H1 (cell line): ENCODE measurements at regions not wholly inside any gene's neighbourhood (a gene's known extent, or its start where the extent isn't known, plus 50 kb on each side); places are given as distances from the start of the nearest gene placed in this dataset.

Source experiments
- CBX8 ChIP-seq: fragments of 300-800, 300-1000 bp; sonication (generic); IDR thresholded peaks from 2 replicates; pipeline ENCODE4 v1.7.1; 2016; ENCODE audit warnings: low read depth, low read length, borderline replicate concordance
- POLR2A ChIP-seq, 2 experiments: IDR thresholded peaks; 1 replicate in 1 of 2; 2 replicates in 1 of 2; pipeline ENCODE4 v1.6.1; 2011; ENCODE audit warnings: low read depth in 2 of 2, low read length in 2 of 2, mild to moderate bottlenecking in 2 of 2; ENCODE audit errors: control extremely low read depth in 1 of 2

DNA sequence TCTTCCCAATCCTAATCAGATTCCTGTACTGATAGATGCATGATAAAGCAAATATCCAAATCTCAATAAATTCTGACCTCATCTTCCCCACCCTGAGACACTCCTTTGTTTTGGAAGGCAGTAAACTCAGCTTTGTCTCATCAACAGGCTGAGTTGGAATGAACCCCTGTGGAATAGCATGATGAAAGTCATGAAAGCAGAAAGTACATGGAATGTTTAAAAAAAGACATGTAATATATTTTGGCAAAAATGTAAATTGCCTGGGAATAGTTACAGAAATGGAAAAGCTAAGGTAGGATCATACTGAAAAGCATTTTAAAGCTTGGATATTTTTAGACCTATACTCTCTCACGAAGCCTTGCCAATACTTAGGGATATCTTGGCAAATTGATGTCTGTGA, 468.7 kb upstream of the CDH7 start (continued):
- no peak for TF ChIP-seq CBX8
- no peak for TF ChIP-seq POLR2A (IDR thresholded peaks at IDR 0.05; ENCODE audit: control extremely low read depth in 1 of 2, low read depth in 2 of 2, low read length in 2 of 2)
